ENCODE measurements at regions not wholly inside any gene's neighbourhood (a gene's known extent, or its start where the extent isn't known, plus 50 kb on each side); places are given as distances from the start of the nearest gene placed in this dataset.

DNA sequence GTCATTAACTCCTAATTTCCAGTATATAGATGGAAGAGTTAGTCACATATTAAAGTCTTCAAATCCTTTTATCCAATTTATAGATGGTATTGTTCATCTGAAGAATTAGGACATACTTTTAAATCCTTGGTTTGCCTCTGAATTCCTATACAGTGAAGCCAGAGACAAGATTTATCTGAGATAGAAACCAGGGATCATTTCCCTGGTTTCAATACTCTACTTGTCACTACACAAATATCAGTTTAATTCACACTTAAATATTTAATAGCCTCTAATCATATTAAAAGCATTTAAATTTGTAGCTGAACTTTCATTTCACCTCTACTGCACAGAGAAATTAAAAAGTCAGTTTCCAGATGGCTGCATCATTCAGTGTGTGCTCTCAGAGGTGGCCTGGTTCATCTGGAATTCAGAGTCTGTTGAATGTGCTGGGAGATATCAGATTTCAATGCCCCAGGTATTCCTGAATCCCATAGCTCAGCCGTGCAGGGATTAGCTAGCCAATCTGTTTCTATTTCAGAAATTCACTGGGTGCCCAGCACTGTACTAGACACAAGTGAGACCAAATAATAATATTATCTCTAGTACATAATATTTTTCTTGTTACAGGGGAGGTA lies 344.3 kb downstream of the AASDHPPT start:
- H3K4me3 ChIP-seq (replicated peaks in 1 of 3; ENCODE audit: low read depth in 2 of 3, low read length in 3 of 3) = no peak overlapping the region
- H3K9me3 ChIP-seq (replicated peaks in 1 of 2; ENCODE audit: control insufficient read depth in 1 of 2, insufficient read depth in 1 of 2, low read length in 2 of 2) = peaks cover 3 to 4% of the 10 kb centered on the region in 2 donors
- H3K4me1 Mint-ChIP-seq = no peaks in the 10 kb centered on the region
- no peak overlapping the region for H3K27ac Mint-ChIP-seq
- H3K79me2 ChIP-seq (ENCODE audit: insufficient read depth, low read length) = no peaks in the 10 kb centered on the region
- no CpG with 5 or more reads among the region's 1 CpG for WGBS (ENCODE audit: insufficient coverage)
- DNase-seq = no peak
- intact Hi-C loops (cut with micrococcal nuclease) = no loop called here
- H3K4me2 ChIP-seq (replicated peaks; ENCODE audit: extremely low read depth, low read length, poor library complexity, severe bottlenecking) = no peak overlapping the region
- H3K27me3 ChIP-seq (ENCODE audit: control insufficient read depth in 2 of 2, insufficient read depth in 2 of 2, low read length in 2 of 2) = no peaks in the 10 kb centered on the region
- TF ChIP-seq, protein P1, sequence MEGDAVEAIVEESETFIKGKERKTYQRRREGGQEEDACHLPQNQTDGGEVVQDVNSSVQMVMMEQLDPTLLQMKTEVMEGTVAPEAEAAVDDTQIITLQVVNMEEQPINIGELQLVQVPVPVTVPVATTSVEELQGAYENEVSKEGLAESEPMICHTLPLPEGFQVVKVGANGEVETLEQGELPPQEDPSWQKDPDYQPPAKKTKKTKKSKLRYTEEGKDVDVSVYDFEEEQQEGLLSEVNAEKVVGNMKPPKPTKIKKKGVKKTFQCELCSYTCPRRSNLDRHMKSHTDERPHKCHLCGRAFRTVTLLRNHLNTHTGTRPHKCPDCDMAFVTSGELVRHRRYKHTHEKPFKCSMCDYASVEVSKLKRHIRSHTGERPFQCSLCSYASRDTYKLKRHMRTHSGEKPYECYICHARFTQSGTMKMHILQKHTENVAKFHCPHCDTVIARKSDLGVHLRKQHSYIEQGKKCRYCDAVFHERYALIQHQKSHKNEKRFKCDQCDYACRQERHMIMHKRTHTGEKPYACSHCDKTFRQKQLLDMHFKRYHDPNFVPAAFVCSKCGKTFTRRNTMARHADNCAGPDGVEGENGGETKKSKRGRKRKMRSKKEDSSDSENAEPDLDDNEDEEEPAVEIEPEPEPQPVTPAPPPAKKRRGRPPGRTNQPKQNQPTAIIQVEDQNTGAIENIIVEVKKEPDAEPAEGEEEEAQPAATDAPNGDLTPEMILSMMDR (IDR thresholded peaks at IDR 0.05) = no peak
- H3K9ac ChIP-seq (ENCODE audit: insufficient read depth, low read length, poor library complexity, severe bottlenecking) = no peak overlapping the region
- peaks cover 0 to 1% (median 0%) of the 10 kb centered on the region in 3 donors for H3K27me3 Mint-ChIP-seq (ENCODE audit: low read depth in 3 of 3)
- H3K27ac ChIP-seq (ENCODE audit: low read depth in 1 of 2, low read length in 2 of 2) = no peak overlapping the region
- H4K20me1 ChIP-seq (ENCODE audit: insufficient read depth, low read length) = no peaks in the 10 kb centered on the region
- H3K4me3 Mint-ChIP-seq = no peak overlapping the region
- no peak overlapping the region for H2AFZ ChIP-seq (ENCODE audit: insufficient read depth, low read depth, low read length, poor library complexity, severe bottlenecking)
- H3K36me3 Mint-ChIP-seq = no peaks in the 10 kb centered on the region
- H3K9me3 Mint-ChIP-seq = peaks cover 0 to 8% (median 4%) of the 10 kb centered on the region in 7 donors
- no peaks in the 10 kb centered on the region for H3K36me3 ChIP-seq (replicated peaks in 1 of 2; ENCODE audit: control insufficient read depth in 1 of 2, insufficient read depth in 2 of 2, low read length in 2 of 2)
- H3K4me1 ChIP-seq (ENCODE audit: control insufficient read depth in 1 of 2, insufficient read depth in 2 of 2, low read length in 2 of 2) = no peaks in the 10 kb centered on the region

DNA sequence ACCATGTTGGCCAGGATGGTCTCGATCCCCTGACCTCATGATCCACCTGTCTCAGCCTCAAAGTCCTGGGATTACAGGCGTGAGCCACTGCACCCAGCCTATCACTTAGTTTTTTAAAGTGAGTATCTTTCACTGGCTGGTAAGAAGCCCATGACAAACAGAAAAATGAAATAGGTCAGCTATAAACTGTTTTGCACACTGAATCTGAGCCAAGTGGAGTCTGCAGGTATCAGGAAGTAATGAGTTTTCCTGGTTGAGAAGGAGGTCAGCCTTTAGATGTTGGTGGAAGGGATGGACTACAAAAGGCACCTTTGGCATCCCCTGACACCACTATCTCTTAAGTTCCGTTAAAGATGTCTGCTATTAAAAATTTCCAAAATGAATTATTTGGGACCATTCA lies 345.1 kb downstream of the AASDHPPT start:
- peaks cover 0 to 1% (median 0%) of the 10 kb centered on the region in 3 donors for H3K27me3 Mint-ChIP-seq (ENCODE audit: low read depth in 3 of 3)
- Histone ChIP-seq H3K79me2 (ENCODE audit: insufficient read depth, low read length) (no peaks in the 10 kb centered on the region), H2AFZ (ENCODE audit: insufficient read depth, low read depth, low read length, poor library complexity, severe bottlenecking) (no peak overlapping the region), H3K4me2 (replicated peaks; ENCODE audit: extremely low read depth, low read length, poor library complexity, severe bottlenecking) (no peak overlapping the region), H3K9ac (ENCODE audit: insufficient read depth, low read length, poor library complexity, severe bottlenecking) (no peak overlapping the region), H3K36me3 (replicated peaks in 1 of 2; ENCODE audit: control insufficient read depth in 1 of 2, insufficient read depth in 2 of 2, low read length in 2 of 2) (no peaks in the 10 kb centered on the region), H3K4me1 (ENCODE audit: control insufficient read depth in 1 of 2, insufficient read depth in 2 of 2, low read length in 2 of 2) (no peaks in the 10 kb centered on the region), H3K27me3 (ENCODE audit: control insufficient read depth in 2 of 2, insufficient read depth in 2 of 2, low read length in 2 of 2) (no peaks in the 10 kb centered on the region), H3K27ac (ENCODE audit: low read depth in 1 of 2, low read length in 2 of 2) (no peak overlapping the region), H3K9me3 (replicated peaks in 1 of 2; ENCODE audit: control insufficient read depth in 1 of 2, insufficient read depth in 1 of 2, low read length in 2 of 2) (peaks cover 3 to 4% of the 10 kb centered on the region in 2 donors), H4K20me1 (ENCODE audit: insufficient read depth, low read length) (no peaks in the 10 kb centered on the region), H3K4me3 (replicated peaks in 1 of 3; ENCODE audit: low read depth in 2 of 3, low read length in 3 of 3) (no peak overlapping the region)
- TF ChIP-seq, protein P1 (IDR thresholded peaks at IDR 0.05) = no peak
- no peak overlapping the region for H3K27ac Mint-ChIP-seq
- no peak overlapping the region for H3K4me3 Mint-ChIP-seq
- H3K9me3 Mint-ChIP-seq = peaks cover 0 to 6% (median 0%) of the 10 kb centered on the region in 7 donors
- no peak for DNase-seq
- H3K36me3 Mint-ChIP-seq = no peaks in the 10 kb centered on the region
- intact Hi-C loops (cut with micrococcal nuclease) = no loop called here
- no peaks in the 10 kb centered on the region for H3K4me1 Mint-ChIP-seq
- 94% methylated on average over 2 of the region's 3 CpGs for WGBS (ENCODE audit: insufficient coverage)
